ENCODE measurements at regions not wholly inside any gene's neighbourhood (a gene's known extent, or its start where the extent isn't known, plus 50 kb on each side); places are given as distances from the start of the nearest gene placed in this dataset.
A peak's percentile ranks its signal among the peaks of the same experiment; 100 is the strongest.

DNA sequence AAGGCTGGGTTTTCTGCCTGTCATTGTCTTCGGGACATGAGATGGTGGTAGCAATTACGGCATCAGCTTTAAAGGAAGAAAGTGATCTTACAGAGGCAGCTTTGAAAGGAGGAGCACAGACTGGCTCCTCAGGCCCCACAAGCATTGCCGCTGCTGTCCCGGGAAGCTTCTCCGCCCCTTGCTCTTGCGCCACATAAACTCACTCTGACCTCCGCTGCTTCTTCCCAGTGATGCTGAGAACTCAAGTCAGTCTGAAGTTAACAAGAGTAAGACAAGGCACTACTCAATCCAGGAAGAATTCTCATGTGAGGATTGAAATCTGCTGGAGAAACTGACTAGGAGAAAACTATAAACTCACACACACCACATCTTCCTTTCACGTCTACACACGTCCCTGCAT is 112.4 kb upstream of the RIOK3 start:
- DNase-seq = peak; percentile 64
- ATAC-seq (ENCODE audit: poor library complexity) = peak; percentile 80
- intact Hi-C loops (cut with DNase I) = no loop called here

DNA sequence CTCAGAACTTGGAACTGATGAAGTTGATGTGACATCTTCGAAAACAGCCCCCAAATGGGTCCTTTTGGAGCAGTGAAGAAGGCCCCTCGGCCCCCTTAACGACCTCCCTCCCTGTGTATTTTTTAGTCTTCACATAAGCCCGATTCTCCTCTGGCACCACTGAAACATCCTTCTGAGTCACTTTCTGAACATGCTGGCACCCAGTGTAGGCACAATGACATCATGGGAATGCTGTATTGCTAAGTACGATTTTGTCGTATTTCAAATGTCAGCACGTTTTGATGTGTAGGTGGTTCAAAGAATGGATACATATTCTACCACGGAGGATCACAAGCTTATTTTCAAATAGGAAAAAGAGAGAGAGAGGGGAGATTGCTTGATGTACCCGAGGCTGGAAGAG is 111.7 kb upstream of the RIOK3 start:
- DNase-seq (no peak), ATAC-seq (ENCODE audit: poor library complexity) (no peak)
- intact Hi-C loops (cut with DNase I) = no loop called here

DNA sequence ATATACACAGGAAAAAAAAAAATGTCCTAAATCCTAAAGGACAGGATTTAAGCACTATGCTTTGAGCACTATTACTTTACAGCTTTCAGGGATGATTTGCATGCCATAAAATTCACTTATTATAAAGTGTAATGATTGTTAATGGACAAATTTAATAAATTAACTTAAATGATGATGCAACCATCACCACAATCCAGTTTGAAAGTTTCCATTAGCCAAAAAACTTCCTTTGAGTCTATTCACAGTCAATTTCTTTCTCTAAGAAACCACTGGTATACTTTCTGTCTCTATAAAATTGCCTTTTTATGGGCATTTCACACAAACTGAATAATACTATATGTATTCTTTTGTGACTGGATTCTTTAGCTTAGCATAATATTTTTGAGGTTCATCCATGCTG is 111.1 kb upstream of the RIOK3 start:
- intact Hi-C loops (cut with DNase I) = no loop called here
- ATAC-seq (ENCODE audit: poor library complexity) = no peak
- no peak for DNase-seq

DNA sequence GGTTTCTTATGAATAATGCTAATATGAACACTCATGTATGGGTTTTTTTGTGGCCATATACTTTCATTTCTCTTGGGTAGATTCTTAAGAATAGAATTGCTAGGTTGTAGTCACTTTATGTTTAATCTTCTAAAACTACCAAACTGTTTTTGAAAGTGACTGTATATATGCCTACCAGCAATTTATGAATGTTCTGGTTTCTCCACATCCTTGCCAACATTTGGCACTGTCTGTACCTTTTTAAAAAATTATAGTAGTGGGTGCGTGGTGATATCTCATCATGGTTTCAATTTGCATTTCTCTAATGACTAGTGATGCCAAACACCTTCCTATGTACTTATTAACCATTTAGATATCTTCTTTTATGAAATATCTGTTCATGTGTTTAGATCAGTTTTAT is 110.6 kb upstream of the RIOK3 start:
- ATAC-seq (ENCODE audit: poor library complexity) = no peak
- intact Hi-C loops (cut with DNase I) = no loop called here

DNA sequence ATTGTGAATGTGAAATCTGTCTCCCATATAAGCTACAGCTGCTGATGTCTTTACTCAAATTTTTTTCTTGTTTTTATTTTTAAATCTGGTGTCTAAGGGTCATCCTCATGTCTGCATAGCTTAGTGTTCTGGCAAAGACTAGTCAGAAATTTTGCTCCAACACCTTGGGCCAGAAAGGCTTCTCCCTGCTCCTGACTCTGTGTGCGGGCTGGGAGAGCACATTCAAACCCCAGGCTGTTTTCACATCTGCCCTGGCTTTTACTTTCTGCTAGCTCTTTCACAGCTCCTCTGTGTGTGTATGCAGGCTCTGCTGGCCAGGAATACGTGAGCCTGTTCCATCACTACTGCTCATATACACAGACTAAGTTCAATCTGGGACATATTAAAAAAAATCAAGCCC is 102.9 kb upstream of the RIOK3 start:
- DNase-seq = no peak
- intact Hi-C loops (cut with DNase I) = loop anchor here (10.0 kb wide), 1 partner anchor 95 kb away; no protein-coding TSS in a partner anchor
- ATAC-seq (ENCODE audit: poor library complexity) = no peak

More for the DNA sequence above, 110.6 kb upstream of the RIOK3 start:
- DNase-seq = no peak

DNA sequence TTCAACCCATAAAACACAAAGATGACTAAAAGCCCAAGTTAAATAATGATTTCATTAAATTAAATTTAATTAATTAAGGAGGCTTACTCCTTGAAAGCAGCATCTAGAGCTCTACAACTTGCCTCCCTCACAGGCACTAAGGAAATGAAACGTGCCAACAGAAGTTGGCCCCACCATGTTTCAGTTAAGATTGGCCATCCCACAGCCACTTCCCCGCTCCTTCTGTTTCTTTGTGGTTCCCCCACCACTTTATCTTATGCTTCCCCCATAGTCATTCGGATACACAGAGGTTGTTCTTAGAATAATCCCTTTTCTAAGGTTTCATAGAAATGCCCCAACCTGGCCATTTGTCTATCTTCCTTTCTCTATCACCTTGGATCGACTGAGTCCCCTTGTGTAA is 101.6 kb upstream of the RIOK3 start:
- ATAC-seq (ENCODE audit: poor library complexity) (no peak), DNase-seq (no peak)
- intact Hi-C loops (cut with DNase I) = loop anchor here (10.0 kb wide), 1 partner anchor 97 kb away; no protein-coding TSS in a partner anchor

DNA sequence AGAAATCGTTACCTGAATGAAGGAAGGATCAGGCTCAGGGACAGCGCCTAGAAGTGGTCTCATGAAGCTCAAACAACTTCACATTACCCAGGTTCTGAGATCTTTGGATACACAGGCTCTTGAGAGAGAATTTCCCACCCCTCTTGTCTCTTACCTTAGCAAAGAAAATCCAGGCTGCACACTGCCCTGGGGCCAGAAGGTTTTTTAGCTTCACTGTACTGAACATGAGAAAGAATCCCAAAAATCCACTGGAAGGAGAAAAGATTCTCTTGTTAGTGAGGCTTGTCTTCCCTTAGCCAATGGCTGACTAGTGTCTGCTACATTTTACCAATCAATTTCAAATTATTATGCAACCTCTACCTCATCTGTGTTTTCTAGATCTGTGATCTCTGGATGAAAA is 101.0 kb upstream of the RIOK3 start:
- DNase-seq (no peak), ATAC-seq (ENCODE audit: poor library complexity) (no peak)
- intact Hi-C loops (cut with DNase I) = loop anchor here (10.0 kb wide), 1 partner anchor 97 kb away; no protein-coding TSS in a partner anchor

DNA sequence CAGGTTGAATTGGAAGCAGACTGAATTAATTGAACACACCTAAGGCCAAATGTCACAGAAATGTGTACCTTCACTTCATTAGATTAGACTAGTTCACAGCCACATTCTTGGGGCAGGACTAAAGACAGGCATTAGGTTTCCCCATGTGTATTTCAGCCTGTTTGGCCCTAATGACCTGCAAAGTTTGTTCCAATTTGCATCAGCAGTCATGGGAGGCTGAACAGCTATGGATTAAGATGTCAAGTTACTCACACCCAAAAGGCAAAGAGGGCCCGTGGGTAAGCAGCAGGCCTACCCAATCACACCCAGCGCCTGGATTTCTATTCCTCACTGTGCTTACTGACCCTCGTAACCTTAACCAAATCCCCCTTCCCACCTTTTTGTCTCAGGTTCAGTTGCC is 99.6 kb upstream of the RIOK3 start:
- intact Hi-C loops (cut with DNase I) = loop anchor here (10.0 kb wide), 1 partner anchor 99 kb away; no protein-coding TSS in a partner anchor
- ATAC-seq (ENCODE audit: poor library complexity) (no peak), DNase-seq (no peak)

DNA sequence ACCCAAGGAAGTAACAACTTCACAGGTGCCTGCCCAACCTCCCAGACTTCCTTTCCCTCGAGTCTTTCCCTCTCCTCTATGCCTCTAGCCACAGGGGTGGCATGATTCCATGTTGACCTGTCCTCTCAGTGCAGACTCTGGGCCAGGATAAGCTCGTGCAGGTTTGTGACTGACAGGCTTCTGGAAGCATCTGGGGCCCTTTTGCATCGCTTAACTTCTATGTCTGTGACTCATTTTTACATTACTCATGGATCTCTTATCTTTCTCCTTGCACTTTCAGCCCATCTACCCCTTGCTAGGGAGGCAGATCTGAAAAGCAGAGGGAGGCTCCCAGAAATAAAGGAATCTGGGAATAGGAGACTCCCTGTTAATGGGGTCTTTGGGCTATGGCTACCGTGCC is 98.5 kb upstream of the RIOK3 start:
- no peak for ATAC-seq (ENCODE audit: poor library complexity)
- intact Hi-C loops (cut with DNase I) = loop anchor here (5.0 to 10.0 kb wide), 2 partner anchors 100 to 222 kb away; no protein-coding TSS in a partner anchor

DNA sequence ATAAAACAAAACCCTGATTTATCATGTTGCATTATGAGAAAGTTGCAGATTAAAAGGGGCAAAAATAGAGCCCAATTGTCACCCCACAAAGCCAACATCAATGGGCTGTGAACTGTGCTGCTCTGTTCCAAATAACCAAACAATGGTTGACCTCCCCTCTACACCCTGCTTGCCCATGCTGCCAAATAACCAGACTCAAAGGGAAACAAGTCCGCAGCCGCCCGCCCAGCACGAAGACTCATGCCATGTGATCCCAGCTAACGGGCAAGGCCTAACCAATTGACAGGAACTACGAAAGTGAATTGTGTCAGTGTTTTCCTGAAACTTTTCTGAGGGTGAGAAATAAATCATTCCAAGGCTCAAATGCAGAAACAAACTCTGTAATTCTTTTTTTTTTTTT is 97.9 kb upstream of the RIOK3 start:
- no peak for DNase-seq
- intact Hi-C loops (cut with DNase I) = loop anchor here (5.0 to 10.0 kb wide), 2 partner anchors 100 to 223 kb away; no protein-coding TSS in a partner anchor
- ATAC-seq (ENCODE audit: poor library complexity) = no peak

More for the DNA sequence above, 98.5 kb upstream of the RIOK3 start:
- no peak for DNase-seq

DNA sequence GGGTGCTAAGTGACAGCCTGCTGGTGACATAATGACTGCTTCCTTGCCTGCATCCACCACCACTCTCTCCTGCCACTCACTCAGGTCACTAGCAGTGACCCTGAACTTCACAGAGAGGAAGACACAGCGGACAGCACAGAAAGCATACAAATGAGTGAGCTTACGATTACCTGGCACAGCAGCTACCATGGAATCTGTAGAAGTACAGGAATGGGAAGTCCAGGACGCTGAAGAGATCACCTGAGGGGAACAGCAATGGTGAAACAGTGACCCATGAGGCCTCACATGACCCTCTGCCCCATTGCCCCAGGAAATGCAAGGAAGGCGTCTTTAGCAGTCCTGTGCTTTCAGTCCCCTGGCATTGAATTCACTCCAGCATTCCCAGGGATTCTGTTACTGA is 96.7 kb upstream of the RIOK3 start:
- ATAC-seq (ENCODE audit: poor library complexity) (no peak), DNase-seq (no peak)
- intact Hi-C loops (cut with DNase I) = loop anchor here (5.0 to 10.0 kb wide), 2 partner anchors 102 to 224 kb away; no protein-coding TSS in a partner anchor

DNA sequence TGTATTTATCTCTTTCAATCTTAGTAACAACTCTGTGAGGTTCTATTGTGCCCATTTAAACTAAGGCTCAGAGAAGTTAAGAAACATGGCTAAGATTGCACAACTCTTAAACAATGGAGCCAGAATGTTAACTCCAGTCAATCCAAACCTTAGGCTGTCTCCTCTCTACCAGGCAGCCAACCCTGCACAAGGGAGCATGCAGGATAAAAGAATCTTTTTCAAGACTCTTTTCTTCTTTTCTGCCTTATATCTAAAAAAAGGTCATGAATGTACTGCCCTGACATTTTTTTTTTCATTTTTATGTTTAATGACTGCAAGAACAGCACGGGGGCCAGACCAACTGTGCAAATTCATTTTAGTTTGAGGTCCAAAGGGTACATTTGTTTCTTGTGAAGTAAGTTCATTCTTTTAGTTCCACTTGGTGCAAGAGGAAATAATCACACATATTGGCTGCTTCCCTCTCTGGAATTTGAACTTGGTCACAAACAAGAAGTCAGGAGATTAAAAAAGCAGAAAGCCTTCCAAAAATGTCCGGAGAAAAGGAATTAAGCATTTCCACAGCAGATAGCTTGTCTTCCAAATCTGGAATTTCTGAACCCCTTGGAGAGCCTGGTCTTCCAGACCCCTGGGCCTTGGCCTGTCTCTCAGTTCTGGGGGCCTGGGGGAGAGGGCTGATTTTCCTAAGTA is 96.0 kb upstream of the RIOK3 start:
- ATAC-seq (ENCODE audit: poor library complexity) = peak; percentile 24
- intact Hi-C loops (cut with DNase I) = loop anchor here (5.0 to 10.0 kb wide), 2 partner anchors 102 to 225 kb away; no protein-coding TSS in a partner anchor
- no peak for DNase-seq

DNA sequence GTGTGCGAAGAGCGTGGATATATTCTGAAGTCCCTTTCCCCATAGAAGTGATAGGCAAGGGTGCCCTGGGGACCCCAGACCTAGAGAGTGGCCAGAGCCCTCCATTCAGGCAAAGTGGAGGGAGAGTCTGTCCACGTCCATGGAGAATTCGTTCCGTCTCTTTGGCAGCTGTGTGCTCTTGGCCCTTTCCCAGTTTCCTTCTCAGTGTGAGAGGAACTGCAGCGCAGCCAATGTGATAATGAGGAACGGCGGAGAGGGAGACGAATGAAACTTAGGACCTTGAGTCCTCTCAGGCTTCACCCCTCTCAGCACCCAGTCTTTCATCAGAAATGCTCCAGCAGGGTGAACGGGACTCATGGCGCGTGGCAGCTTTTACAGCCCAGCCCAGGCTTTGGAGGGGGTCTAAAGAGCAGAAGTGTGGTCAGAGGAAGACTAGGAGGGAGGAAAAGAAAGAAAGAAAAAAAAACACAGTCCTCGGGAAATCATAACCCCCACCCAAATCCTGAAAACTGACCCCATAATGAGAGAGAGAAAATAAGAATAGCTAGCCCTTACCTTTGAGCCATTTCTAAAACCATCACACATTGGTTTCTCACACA is 95.0 kb upstream of the RIOK3 start:
- peak; percentile 88 for ATAC-seq (ENCODE audit: poor library complexity)

DNA sequence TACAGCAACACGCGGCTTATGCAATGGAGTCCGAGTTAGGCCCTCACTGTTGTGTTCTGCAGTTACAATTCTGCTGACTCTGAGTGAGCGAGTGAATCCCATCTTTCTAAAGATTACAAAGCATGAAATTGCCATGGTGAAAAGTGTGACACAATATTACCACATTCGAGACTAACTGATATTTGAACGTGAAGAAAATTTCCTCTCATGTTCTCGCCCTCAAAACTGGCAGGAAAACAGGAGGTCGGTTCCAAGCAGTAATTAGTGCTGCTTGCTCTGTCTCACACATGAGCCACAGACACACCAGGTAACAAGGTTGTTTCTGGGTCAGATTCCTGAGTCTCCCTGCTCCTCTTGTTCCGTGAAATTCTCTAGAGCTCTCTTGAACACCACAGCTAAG is 93.7 kb upstream of the RIOK3 start:
- intact Hi-C loops (cut with DNase I) = loop anchor here (5.0 to 10.0 kb wide), 2 partner anchors 105 to 227 kb away; no protein-coding TSS in a partner anchor
- DNase-seq = no peak
- no peak for ATAC-seq (ENCODE audit: poor library complexity)

More for the DNA sequence above, 95.0 kb upstream of the RIOK3 start:
- DNase-seq = peak; percentile 81
- intact Hi-C loops (cut with DNase I) = loop anchor here (5.0 to 10.0 kb wide), 2 partner anchors 103 to 226 kb away; no protein-coding TSS in a partner anchor

DNA sequence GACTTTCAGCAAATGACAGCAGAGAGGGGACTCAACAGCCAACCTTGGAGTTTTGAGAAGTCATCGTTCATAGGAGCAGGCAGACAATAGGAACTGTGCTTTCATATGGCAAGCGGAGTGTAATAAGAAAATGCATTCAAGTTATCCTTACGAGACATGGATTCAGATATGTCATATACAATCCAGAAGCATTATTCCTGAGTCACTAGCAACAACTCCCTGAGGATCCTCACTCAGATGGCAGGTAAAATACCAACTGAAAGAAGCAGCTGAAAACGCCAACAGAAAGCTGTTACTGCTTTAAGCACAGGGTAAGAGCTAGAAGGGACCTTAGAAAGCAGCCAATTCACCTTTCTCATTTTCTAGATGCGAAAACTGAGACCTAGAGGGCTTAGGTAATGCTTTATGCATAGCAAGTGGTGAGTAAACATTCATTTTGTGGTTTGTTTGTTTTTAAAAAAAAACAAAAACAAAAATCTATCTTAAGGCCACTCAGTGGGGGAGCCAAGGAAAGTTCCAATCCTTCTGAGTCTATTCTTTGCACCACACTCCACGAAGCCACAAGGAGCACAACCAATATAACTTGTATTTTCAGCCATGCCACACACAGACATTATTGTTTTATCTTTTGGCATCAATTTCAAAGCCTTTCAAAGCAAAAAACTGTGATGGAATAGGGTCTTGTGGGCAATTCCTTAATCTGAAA is 89.1 kb upstream of the RIOK3 start:
- intact Hi-C loops (cut with DNase I) = loop anchor here (10.0 kb wide), 1 partner anchor 329 kb away; no protein-coding TSS in a partner anchor
- no peak for ATAC-seq (ENCODE audit: poor library complexity)
- DNase-seq = no peak

DNA sequence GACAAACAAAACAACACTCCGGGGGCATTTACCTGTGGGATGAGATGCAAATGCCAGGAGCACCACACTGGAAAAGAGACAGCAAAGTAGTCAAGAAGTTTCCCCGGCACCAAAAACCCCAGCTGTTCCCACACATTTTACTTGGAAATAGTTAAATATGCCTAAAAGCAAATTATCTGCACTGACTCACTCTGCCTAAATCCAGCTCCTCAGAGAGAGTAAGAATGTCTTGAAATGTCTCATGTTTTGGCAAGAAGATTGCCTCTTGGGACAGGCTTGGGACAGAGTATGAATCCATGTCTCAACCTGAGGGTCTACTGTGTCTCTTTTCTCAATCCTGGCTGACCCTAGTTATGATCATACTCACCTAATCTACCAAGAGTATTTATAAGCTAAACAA is 87.5 kb upstream of the RIOK3 start:
- intact Hi-C loops (cut with DNase I) = loop anchor here (10.0 kb wide), 1 partner anchor 331 kb away; no protein-coding TSS in a partner anchor
- ATAC-seq (ENCODE audit: poor library complexity) (peak; percentile 87), DNase-seq (no peak)

DNA sequence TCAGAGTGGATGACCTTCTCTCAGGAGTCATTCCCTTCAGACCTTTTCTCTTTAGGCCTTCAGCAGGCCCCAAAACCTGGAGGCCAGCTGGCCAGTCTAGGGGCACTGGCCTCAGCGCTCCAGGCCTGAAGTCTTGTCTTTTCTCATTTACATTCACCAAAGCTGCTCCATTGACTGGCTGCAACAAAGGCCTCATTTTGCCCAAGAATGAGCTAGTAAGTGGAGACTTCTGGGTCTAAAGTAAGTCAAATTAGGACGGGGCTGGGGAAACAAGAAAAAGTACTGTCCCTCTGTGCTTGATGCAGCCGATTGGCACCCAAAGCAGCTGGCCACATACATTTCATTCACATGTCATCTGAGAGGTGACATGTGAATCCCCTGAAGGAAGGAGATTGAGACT is 83.8 kb upstream of the RIOK3 start:
- DNase-seq = no peak
- intact Hi-C loops (cut with DNase I) = loop anchor here (10.0 kb wide), 1 partner anchor 334 kb away; no protein-coding TSS in a partner anchor
- ATAC-seq (ENCODE audit: poor library complexity) = no peak

DNA sequence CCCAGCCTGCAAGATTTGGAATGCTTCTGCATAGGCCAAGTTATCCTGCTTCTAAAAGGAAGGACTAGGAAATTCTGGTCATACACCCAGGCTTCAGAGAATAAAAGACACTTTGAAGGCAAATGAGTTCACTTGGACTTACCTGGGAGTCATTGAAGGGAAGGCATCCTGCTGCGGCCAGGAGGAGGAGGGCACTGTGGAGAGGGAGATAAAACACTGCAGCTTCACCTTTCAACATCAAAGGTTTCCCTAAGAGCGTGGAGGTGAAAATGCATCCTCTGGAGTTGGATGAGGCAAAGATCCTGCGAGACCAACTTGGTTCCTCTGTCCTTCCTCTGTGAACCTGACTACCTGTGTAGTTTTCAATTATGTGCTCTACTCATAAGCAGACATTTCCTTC is 79.5 kb upstream of the RIOK3 start:
- intact Hi-C loops (cut with DNase I) = no loop called here
- ATAC-seq (ENCODE audit: poor library complexity) (no peak), DNase-seq (no peak)

DNA sequence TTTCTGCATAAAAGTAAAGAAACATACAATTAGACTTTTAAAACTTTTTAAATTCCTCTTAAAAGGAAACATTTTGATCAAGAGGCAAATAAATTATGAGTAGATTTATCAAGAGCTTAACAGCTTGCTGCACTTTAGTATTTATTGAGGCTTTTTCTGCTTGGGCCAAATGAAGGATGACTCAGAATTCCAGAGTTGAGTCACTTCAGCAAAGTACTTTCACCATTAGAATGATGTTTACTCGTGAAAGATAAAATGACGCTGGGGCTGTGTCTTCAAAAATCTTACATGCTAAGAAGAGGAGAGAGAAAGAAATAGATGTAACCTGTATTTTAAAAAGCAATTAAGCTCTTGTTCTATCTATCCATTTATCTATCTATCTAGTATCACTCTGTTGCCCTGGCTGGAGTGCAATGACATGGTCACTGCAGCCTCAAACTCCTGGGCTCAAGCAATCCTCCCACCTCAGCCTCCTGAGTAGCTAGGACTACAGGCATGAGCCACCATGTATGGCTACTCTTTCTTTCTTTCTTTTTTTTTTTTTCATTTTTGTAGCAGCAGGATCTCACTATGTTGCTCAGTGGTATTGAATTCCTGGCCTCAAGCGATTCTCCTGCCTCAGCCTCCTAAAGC is 75.3 kb upstream of the RIOK3 start:
- DNase-seq = no peak
- intact Hi-C loops (cut with DNase I) = no loop called here
- peak; percentile 77 for ATAC-seq (ENCODE audit: poor library complexity)
